Bronchial epithelial cell (primary cell): ENCODE measurements at regions not wholly inside any gene's neighbourhood (a gene's known extent, or its start where the extent isn't known, plus 50 kb on each side); places are given as distances from the start of the nearest gene placed in this dataset.

Experiments used
- DNase-seq: peaks from one replicate; pipeline ENCODE4 v3.0.0-alpha.2; 2010; ENCODE audit warnings: low read depth
- FAIRE-seq: peaks from 2 replicates; lab custom pipeline; 2011; peaks lifted over from hg19 to GRCh38; lab: Jason Lieb, UNC
- H3K27me3 ChIP-seq: 2 replicates; pipeline ENCODE4 v1.5.1; 2011; ENCODE audit warnings: low read length; ENCODE audit not compliant: control insufficient read depth, insufficient read depth
- H3K36me3 ChIP-seq: 2 replicates; pipeline ENCODE4 v1.5.1; 2011; ENCODE audit warnings: low read length; ENCODE audit not compliant: control insufficient read depth, insufficient read depth
- H3K4me3 ChIP-seq: 2 replicates; pipeline ENCODE4 v1.5.1; 2011; ENCODE audit warnings: mild to moderate bottlenecking, low read depth, low read length, control low read depth
- CTCF ChIP-seq: IDR thresholded peaks from 2 replicates; pipeline ENCODE4 v1.5.1; 2011; ENCODE audit warnings: mild to moderate bottlenecking, moderate library complexity, low read length, control low read depth, inconsistent platforms; ENCODE audit not compliant: insufficient read depth, severe bottlenecking

DNA sequence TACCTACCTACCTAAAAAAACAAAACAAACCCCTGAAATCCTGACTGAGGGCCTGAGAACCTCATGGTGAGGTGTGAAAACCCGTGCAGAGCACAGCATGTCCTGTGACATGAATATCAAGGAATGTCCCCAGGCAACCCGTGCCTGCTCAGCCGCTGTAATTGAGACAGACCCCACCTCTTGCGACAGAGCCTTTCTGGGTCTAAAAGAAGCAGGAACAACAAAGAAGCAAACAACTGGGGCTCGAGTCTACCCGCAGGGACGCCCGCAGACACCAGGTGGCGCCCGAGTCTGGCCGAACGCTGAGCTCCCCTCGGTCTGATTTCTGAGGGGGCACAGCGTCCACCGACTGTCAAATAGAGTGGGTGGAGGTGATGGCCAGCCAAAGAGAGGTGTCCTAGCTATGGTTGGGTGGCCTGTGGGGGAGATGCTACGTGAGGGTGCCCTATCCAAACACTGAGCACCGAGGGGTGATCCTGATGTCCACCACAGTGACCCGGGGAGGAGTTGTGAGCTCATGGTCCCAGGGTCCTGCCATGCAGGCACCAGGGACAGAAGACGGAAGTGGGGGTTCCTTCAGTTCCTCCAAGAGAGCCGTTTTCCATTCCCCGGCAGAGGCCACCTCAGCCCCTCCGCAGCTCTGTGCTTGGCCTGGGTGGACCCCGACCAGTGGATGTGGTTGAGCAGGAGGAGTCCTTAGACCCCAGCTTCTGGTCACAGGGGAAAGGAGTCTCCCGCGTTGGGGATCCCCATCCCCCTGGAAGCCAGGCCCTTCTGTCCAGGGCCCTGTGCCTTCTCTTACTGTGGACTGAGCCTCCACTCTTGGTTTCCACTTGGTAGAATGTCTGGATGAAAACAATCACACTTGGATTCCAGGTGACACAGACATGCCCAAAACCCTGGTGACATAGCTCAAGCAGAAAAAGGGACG is 268.2 kb downstream of the CDC5L start:
- Histone ChIP-seq H3K27me3 (no peaks in the 10 kb centered on the region), H3K4me3 (no peak overlapping the region), H3K36me3 (no peaks in the 10 kb centered on the region)
- TF ChIP-seq CTCF, result peak; percentile 99
- FAIRE-seq (peak; percentile 23), DNase-seq (peak; percentile 46)

GRCh38 chr6:44656691-44657090 is 269.2 kb downstream of the CDC5L start:
- DNase-seq (no peak), FAIRE-seq (no peak)
- Histone ChIP-seq H3K4me3 (no peak overlapping the region), H3K36me3 (no peaks in the 10 kb centered on the region), H3K27me3 (no peaks in the 10 kb centered on the region)
- no peak for TF ChIP-seq CTCF

DNA sequence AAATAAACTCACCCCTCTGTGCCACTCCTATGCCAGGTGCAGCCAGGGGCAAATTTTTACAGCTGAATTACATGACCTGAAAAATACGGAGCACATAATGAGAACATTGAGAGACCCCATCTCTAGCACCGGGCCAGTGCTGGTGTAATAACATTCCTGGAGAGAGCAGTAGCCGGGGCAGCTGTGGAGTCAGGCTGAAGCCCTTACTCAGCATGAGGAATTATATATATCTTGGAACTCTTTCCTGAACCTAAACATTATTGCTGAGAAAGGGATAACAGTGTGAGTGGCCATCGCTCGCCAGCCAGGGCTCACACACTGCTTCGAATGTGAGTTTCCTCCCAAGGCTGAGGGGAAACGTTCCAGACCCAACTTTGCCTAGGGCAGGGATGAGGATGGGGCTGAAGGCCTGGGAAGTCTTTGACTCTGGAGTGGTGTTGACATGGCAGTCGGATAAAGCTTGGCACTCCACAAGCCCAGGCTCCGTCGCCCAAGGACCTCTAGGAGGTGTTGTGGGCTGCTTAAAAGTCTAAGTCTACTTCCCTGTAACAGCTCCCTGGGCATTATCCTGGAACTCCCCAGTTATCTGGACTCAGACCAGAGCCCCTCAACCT is 269.8 kb downstream of the CDC5L start:
- Histone ChIP-seq H3K27me3 (no peaks in the 10 kb centered on the region), H3K4me3 (no peak overlapping the region), H3K36me3 (no peaks in the 10 kb centered on the region)
- DNase-seq (no peak), FAIRE-seq (no peak)
- no peak for TF ChIP-seq CTCF

DNA sequence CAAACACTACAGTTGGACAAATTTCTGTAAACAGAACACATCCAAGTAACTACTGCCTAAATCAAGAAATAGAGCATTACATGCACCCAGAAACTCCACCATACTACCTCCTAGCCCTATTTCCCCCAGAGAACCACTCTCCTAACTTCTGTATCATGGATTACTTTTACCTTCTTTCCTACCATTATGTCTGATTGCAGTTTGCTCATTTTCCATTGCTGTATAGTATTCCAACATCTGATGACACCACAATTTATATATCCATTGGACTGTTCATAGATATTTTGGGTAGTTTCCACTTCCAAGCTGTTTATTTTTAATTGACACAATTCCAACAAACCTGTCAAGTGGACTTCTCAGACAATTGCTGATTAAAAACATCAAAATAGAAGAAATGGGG is 271.1 kb downstream of the CDC5L start:
- no peak overlapping the region for H3K4me3 ChIP-seq
- H3K36me3 ChIP-seq, result no peaks in the 10 kb centered on the region
- FAIRE-seq (no peak), DNase-seq (no peak)
- H3K27me3 ChIP-seq, result no peaks in the 10 kb centered on the region
- TF ChIP-seq CTCF, result no peak

GRCh38 chr6:44659726-44660125 is 272.2 kb downstream of the CDC5L start:
- TF ChIP-seq CTCF, result no peak
- Histone ChIP-seq H3K27me3 (no peaks in the 10 kb centered on the region), H3K4me3 (no peak overlapping the region), H3K36me3 (no peaks in the 10 kb centered on the region)
- FAIRE-seq (no peak), DNase-seq (no peak)
